Epithelial cell of proximal tubule (primary cell): ENCODE measurements at regions not wholly inside any gene's neighbourhood (a gene's known extent, or its start where the extent isn't known, plus 50 kb on each side); places are given as distances from the start of the nearest gene placed in this dataset.

Source experiments
- DNase-seq: peaks from one replicate; pipeline ENCODE4 v3.0.0-alpha.2; 2011; ENCODE audit warnings: low read depth
- H3K4me3 ChIP-seq: 2 replicates; pipeline ENCODE4 v1.5.1; 2011; ENCODE audit warnings: low read depth, mild to moderate bottlenecking, low read length
- TF ChIP-seq, protein P1 (sequence below): conservative IDR thresholded peaks from 2 replicates; pipeline ENCODE4 v1.5.1; 2012; ENCODE audit warnings: low read depth, mild to moderate bottlenecking, low read length

- TF ChIP-seq, protein P1, sequence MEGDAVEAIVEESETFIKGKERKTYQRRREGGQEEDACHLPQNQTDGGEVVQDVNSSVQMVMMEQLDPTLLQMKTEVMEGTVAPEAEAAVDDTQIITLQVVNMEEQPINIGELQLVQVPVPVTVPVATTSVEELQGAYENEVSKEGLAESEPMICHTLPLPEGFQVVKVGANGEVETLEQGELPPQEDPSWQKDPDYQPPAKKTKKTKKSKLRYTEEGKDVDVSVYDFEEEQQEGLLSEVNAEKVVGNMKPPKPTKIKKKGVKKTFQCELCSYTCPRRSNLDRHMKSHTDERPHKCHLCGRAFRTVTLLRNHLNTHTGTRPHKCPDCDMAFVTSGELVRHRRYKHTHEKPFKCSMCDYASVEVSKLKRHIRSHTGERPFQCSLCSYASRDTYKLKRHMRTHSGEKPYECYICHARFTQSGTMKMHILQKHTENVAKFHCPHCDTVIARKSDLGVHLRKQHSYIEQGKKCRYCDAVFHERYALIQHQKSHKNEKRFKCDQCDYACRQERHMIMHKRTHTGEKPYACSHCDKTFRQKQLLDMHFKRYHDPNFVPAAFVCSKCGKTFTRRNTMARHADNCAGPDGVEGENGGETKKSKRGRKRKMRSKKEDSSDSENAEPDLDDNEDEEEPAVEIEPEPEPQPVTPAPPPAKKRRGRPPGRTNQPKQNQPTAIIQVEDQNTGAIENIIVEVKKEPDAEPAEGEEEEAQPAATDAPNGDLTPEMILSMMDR: no peak
- no peak overlapping the region for H3K4me3 ChIP-seq
- no peak for DNase-seq
Observed at GRCh38 chr4:130424211-130424610, 1328.3 kb downstream of the C4orf33 start.

- DNase-seq: no peak
- TF ChIP-seq, protein P1: no peak
- no peak overlapping the region for H3K4me3 ChIP-seq
Observed at GRCh38 chr4:130432289-130432688, 1336.3 kb downstream of the C4orf33 start.

DNA sequence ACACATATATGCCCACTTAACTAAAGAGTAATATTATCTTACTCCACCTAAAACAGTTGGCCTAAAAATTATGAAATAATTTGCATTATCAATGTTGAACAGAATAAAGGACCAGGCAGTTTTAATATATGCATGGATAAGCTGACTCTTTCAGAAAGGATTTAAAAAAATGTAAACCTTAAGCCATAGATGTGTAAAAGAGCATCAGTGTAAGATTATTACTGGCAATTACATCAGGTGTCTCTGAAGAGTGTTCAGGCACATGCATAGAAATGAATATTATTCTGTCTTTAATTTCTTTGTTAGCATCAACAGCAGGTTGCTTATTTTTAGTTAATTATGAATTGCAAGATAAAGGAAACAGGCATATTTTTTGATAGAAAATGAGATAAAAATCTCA lies 1353.8 kb downstream of the C4orf33 start:
- TF ChIP-seq, protein P1: no peak
- H3K4me3 ChIP-seq: no peak overlapping the region
- no peak for DNase-seq

DNA sequence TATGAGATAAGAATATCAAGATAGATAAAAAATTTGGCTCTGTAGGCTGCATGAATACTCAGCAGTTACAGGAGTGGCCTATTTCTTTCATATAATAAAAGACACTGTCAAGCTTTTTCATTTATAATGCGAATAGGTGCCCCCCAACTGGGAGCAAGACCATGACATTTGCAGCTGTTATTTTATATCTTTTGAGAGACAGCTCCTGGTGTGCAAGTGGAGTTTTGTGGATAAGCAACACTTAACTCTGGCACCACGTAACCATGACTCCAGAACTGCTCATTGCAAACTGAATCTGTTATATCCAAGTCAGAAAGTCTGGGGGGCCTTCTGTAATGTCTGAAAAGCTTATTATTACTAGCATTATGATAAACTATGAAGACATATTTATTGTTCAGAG lies 1372.4 kb downstream of the C4orf33 start:
- no peak for DNase-seq
- TF ChIP-seq, protein P1: no peak
- H3K4me3 ChIP-seq: no peak overlapping the region

- no peak overlapping the region for H3K4me3 ChIP-seq
- TF ChIP-seq, protein P1: no peak
- DNase-seq: peak; percentile 78
Observed at GRCh38 chr4:130478406-130478805, 1382.5 kb downstream of the C4orf33 start.

DNA sequence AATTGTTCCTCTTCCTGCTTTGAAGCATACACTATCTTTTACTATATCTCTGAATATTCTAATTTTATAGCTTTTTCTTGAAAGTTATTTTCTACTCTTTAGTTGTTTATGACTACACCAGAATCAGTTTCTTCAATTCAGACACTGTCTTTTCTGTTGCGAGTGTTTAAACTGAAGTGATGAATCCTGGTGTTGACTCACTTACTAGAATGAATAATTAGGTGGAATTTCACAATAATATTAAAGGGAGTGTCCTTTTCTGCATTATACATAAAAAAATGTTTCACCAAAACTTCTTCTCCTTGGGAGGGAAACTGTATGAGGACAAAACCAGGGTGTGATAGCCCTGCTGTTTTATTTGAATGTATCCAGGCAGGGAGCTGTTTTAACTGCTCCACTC lies 1383.1 kb downstream of the C4orf33 start:
- TF ChIP-seq, protein P1: no peak
- no peak for DNase-seq

DNA sequence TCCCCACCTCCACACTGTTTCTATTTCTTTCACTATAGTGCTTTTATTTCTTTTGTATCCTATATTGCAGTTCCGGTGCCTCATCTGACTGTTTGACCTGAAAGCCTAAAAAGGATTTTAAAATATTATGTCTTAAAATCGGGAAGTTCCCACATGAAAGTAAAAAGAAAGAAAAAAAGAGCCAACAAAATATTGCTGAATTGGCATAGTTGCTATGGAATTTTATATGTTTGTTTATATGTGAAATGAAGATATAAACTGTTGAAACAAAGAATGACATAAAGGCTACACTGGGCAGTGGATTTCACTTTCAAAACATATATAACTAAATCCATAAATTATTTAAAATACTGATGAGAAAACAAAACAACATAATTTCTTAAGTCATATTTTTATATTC lies 1383.7 kb downstream of the C4orf33 start:
- TF ChIP-seq, protein P1: no peak
- H3K4me3 ChIP-seq: no peak overlapping the region
- DNase-seq: no peak

More for the DNA sequence above, 1383.1 kb downstream of the C4orf33 start:
- H3K4me3 ChIP-seq: no peak overlapping the region
